NCI-H510A (cell line): ENCODE measurements at regions not wholly inside any gene's neighbourhood (a gene's known extent, or its start where the extent isn't known, plus 50 kb on each side); places are given as distances from the start of the nearest gene placed in this dataset.

ENCODE experiments used
- DNase-seq: peaks from one replicate; lab custom pipeline; 2025; lab: John Stamatoyannopoulos, UW

DNA sequence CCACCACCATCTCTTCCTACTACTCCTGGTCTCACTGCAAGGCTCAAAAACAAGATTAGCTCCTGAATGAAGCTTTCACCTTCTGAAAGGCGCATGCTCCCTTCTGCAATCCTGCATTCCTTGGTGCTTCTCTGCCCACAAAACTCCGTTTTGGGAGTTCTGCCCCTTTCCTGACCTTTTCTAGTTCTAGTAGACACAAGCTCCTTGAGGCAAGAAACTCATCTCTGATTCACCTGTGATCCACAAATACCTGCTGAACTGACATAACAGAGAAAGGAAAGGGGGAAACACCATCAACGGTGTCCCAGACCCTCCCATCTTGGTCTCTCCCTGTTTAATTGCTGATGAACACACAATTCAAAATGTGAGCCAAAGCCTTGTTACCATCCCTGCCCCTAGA, 64.0 kb upstream of the EGR2 start:
- no peak for DNase-seq

DNA sequence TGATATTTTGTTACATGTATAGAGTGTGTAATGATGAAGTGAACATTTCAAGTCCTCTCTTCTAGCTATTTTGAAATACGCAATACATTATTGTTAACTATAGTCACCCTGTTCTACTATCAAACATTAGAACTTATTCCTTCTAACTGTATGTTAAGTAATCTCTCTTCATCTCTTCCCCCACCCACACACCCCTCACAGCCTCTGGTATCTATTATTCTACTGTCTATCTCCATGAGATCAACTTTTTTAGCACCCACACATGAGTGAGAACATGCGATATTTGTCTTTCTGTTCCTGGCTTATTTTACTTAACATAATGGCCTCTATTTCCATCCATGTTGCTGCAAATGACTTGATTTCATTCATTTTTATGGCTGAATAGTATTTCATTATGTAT, 57.7 kb upstream of the EGR2 start:
- DNase-seq, result no peak

DNA sequence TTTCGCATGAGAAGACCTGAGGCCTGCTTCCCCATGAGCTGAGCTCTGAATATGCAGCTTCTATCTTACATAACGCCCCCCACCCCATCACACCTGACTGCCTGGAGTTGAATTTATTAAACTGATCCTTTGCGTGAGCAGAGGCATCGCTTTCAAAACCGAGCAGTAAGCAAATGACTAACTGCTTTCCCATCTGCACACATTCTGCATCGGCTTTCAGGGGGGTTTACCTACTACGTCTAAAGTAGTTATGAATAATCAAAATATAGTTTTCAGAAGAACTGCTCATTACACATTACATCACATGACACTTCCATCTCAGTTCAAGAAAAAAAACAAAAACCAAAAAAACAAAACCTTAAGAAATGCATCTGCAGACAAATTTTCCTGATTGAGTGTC, 54.7 kb upstream of the EGR2 start:
- DNase-seq, result no peak

DNA sequence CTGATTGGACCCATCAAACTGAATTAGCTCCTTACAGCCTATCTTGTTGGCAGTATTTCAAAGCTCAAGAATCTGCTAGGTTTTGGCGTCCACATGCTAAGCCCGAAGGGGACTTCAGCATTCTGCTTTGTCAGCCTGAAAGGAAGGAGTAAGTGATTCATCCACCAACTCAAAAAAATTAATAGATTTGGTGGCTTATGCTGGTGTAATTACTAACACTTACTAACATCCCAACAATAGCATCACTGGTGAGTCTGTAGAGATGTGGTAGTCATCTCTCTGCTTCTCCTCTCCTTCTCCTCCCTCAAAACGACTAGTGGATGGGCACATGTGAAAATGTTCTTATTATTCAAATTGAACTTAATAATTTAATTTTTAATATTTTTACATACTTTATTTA, 53.8 kb upstream of the EGR2 start:
- DNase-seq, result no peak

DNA sequence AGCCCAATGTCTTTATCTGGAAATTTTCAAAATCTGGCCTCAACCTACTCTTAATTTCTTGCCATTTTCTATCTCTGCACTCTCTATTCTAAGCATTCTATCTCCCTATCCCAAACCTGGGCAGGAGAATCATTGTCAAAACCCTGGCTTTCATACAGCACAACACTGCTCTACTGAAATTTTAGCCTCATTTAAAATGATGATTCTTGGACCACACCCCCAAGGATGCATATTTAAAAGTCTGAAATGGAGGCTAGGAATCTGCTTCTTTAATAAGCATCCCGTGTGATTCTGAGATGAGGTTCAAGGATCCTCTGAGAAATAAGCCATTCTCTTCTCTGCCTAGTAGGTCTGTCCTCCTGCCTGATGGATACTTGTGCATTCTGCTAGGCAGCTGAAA, 50.8 kb upstream of the EGR2 start:
- DNase-seq, result no peak

DNA sequence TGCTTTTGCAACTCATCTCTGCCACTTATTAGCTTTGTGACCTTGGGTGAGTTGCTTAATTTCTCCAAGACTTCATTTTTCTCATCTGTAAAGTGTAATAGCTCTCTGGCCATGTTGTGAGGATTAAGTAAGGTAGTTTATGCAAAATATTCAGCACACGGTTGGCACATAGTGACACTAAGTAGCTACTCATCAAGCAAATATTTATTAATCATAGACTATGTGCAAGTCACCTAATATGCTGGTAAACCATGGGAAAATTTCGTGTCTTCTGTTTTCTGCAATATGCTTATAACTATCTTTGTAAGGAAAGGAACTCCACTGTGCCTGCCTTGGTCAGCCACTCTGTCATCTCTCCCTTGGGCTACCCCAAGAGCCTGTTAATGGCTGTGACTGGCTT, 50.3 kb upstream of the EGR2 start:
- no peak for DNase-seq
